ENCODE measurements at regions not wholly inside any gene's neighbourhood (a gene's known extent, or its start where the extent isn't known, plus 50 kb on each side); places are given as distances from the start of the nearest gene placed in this dataset.
"Not testable (repeated sequence)": the region's sequence is repeated elsewhere in the genome, so short reads cannot be mapped to it uniquely, and the experiment has no call there.

DNA sequence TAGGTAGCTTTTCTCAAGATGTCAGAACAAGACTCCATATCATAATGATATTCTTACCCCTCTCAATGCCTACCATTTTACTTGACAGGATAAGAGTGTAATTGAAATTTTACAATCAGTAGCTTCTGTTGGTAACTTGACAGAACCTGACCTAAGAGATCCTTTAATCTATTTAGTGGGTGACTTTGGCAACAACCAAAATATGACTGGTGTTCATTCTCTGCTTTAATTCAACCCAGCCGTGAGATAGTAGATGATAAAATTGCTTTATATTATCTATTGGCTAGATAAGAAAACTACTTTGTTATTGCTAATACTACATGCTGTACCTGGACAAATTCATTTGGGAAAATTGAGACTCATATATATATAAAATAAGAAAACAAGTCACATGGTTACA, 770.2 kb upstream of the NXPH2 start:
- DNase-seq (ENCODE audit: low read depth), result no peak

DNA sequence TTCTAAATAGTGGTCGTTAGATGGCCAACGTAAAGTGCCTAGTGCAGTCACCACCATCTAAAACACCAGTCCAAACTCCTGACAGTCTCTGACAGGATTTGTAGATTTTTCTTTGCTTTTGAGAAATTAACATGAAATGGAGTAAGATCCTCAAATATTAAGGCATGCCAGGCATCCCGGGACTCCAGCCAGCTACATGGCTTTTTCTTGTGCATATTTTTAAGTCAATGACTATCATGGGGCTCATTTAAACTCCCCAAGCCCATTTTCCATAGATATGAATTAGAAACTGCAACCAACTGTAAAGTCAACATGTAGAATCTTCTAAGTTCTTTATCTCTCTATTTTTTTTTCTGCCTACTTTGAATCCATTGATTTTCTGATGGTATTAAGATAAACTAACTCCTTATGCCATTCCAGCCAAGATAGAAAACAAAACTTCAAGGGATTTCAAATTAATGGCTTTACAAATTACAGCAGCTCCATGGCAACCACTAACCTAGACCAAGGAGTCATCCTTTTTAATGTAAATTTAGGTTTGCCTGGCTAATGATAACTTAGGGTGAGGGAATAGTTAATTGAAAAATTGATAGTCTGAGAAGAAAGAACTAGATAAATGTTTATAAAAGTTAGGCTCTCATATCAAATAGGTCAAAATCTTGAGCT, 764.1 kb upstream of the NXPH2 start:
- no peak for DNase-seq (ENCODE audit: low read depth)

DNA sequence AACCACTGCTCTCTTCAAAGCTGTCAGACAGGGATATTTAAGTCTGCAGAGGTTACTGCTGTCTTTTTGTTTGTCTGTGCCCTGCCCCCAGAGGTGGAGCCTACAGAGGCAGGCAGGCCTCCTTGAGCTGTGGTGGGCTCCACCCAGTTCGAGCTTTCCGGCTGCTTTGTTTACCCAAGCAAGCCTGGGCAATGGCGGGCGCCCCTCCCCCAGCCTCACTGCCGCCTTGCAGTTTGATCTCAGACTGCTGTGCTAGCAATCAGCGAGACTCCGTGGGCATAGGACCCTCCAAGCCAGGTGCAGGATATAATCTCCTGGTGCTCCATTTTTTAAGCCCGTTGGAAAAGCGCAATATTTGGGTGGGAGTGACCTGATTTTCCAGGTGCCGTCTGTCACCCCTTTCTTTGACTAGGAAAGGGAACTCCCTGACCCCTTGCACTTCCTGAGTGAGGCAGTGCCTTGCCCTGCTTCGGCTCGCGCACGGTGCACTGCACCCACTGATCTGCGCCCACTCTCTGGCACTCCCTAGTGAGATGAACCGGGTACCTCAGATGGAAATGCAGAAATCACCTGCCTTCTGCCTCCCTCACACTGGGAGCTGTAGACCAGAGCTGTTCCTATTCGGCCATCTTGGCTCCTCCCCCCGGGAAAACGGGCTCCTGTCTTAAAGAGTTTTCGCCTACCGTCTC, 758.3 kb upstream of the NXPH2 start:
- not testable (repeated sequence) for DNase-seq (ENCODE audit: low read depth)

DNA sequence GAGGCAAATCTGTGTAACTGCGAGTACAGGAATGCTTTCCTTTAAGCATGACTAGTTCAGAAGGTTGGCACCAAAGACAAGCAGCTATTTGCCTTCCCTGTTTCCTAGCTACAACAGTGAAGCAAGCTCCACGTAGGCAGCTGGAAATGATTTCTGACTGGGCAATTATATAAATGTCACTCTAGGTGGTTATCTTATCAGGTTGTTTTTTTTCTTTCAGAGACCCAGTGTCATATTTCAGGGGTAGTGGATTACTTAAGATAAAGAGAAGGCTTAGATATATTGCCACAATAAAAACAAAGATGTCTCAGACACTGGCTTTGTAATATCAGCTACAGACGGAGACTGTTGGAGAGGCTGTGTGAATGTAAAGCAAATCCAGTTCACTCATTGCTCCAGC, 748.9 kb upstream of the NXPH2 start:
- peak; percentile 32 for DNase-seq (ENCODE audit: low read depth)

DNA sequence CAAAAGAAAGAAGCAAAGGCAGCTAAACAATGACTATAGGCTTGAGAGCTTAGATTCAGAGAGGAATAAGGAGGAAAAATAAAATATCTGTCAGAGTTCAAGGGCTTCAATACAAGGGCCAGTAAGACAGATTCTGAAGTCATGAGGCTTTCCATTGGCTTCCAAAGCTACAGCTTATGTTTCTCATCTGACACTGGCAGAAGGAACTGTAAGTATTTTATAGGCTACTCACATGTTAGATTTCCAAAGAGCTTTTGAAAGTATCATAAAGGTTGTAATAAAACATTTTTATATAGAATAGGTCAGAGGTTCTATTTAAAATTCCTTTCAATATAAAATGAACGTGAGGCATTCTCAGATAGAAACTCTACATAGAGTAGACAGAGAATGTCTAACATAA, 746.6 kb upstream of the NXPH2 start:
- DNase-seq (ENCODE audit: low read depth), result no peak

DNA sequence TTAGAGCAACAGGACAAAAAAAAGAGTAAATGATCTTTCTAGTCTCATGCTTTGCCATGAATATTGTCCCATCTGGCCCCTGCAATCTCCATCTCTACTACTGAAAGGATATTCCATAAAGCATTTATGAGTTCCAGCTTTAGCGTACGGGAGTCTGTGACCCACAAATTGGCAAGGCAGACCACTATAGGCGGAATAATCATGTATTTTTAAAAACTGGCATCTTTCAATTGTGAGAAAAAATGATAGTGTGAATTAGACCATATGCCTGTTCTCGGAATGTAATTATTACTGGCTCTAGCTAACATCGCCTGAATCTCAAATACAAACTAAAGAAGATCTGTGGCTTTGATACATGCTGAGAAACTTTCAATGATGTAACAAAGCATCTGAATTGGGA, 738.1 kb upstream of the NXPH2 start:
- no peak for DNase-seq (ENCODE audit: low read depth)

DNA sequence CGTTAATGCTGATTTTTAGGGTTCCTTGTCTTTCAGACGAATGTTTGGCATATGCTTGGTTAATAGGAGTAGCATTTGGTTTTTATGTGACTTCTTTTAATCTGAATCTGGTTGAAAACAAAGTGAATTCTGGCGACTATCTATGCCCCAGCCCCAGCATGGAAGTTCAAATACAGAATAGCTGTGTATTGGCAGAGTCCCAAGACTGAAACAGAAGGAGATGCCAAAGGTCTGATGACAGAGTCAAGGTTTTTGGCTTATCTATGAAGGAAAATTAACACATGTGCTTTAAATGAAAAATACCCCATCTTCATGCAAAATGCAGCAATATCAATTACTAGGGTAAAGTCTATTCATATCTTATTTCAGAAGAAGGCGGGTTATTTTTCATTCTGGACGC, 734.8 kb upstream of the NXPH2 start:
- no peak for DNase-seq (ENCODE audit: low read depth)

DNA sequence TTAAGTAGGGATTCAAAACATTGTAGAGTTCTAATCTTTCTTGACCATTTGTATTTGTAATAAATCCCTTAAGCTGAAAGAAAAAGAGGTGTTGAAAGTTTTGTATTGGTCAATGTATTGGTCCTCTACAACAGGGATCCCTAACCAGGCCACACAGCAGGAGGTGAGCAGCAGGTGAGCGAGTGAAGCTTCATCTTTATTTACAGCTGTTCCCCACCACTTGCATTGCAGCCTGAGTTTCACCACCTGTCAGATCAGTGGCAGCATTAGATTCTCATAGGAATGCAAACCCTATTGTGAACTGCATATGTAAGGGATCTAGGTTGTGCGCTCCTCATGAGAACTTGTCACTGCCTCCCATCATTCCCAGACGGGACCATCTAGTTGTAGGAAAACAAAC, 715.7 kb upstream of the NXPH2 start:
- DNase-seq (ENCODE audit: low read depth), result no peak

DNA sequence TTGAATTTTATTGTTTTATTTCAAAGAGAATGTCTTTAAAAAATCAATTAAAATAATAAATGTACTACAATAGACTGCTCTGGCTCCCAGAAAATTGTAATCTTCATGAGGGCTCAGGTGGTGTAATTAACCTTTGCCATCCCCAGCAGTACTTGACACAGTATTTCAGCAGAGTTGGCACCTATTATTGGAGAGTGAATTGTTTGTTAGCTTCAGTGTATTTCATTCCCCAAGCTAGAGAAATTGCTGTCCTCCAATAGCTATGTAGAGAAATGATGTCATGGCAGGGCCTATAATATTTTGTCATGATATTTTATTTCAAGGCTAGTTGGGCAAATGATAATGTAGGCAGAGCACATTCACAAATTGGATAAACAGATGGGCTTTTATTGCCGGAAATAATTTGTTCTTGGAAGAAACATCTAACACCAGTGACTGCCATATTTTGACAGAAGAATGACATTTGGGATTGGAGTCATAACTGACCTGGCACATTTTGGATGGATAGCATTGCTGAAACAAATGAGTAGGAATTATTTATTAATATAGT, 712.0 kb upstream of the NXPH2 start:
- DNase-seq (ENCODE audit: low read depth), result no peak

DNA sequence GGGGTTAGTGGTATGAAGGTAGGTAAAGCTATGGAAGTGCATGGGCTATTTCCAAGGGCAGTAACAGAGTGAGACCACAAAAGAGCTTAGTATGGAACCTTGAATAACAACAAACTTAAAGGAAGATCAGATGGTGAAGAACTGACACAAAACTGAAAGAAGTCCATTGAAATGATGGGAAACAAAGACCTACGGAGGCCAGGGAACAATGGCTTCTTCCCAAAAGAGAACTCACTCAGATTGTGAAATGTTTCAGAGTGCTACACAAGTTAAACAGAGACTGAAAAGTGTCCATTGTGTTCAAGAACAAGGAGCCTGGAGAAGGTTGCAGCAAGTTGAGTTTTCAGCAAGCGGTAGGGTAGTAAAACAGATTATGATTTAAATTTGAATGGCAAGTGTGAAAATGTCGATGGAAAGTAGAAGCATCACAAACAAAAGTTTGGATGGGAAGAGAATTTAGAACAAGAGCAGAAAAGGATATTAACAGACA, 700.0 kb upstream of the NXPH2 start:
- DNase-seq (ENCODE audit: low read depth), result no peak

DNA sequence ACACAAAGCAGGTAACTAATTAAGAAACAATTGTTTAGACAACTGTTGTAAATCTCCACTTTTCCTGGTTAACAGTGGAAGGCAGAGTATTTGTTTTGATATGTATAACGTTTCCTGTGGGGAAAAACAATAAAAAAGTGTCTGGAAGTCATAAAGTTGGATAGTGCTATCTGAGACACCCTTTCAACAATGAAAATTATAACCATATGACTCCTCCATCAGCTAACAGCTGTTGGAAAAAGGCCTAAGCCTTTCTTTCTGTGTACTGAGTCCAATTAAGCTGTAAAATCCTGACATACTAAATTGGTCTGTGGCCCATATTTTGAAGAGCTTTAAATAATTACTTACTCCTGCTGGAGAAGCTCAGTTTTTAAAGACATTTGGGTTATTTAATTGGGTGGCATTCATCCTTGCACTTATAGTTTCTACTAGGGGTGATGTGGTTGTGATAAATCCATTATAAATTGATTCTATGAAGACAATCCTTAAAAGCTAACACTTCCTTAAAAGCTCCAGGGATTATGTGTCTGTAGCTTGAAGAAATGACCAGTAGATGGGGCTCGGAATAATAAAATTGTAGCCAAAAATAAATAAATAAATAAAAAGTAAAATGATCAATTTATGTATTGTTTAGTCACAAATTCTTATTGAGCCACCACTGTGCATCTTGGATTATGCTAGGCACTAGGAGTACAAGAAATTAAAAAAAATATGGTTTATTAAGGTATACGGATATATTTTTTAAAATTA, 698.1 kb upstream of the NXPH2 start:
- DNase-seq (ENCODE audit: low read depth), result no peak

DNA sequence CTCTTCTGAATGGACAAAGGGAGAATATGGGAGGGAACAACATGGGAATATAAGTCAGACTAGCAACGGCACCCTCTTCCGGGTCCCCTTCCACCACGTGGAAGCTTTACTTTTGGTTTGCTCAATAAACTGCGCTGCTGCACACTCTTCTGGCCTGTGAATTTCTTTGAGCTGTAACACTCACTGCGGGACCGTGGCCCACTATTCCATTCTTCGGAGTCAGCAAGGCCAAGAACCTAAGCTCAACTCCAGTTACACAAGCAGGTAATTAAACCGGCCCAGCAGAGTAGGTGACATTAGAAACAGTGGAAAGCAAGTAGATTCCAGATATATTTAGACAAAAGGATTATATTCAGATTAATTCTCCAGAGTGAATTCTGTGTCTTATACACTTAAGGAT, 697.4 kb upstream of the NXPH2 start:
- DNase-seq (ENCODE audit: low read depth), result no peak

DNA sequence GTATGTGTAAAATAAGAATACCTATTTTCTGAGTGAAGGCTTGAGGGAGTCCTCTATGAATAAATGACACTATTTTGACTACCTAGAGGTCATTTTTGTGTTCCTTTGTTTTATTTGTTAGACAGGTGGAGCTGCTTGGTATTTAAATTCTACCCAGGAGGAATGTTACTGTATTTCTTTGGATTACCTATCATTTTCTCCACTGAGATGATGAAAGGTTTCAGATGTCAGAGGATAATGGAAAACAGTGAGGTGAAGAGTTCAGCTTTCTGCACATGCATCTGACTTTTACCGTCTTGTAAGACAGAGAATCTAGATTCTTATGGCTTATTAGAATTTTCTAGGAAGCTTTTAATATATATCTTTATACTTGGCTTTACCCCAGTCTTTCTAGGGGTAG, 689.8 kb upstream of the NXPH2 start:
- DNase-seq (ENCODE audit: low read depth), result no peak

DNA sequence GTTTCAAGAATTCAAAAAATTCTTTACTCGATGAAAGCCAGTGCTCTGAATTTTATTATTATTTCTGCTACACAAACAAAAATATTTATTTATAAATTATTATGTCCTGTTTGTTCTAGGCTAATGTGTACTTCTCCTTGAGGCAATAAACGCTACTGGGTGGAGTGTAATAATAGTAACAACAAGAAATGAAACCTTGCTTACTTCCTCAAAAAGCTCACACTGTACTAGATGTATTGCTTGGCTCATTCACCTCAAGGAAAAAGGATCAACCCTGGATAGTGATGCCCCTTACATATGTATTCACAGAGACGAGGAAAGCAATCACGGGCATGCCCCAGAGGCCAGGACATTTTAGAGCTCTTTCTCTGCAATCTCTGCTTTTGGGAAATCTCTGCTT, 685.6 kb upstream of the NXPH2 start:
- no peak for DNase-seq (ENCODE audit: low read depth)

DNA sequence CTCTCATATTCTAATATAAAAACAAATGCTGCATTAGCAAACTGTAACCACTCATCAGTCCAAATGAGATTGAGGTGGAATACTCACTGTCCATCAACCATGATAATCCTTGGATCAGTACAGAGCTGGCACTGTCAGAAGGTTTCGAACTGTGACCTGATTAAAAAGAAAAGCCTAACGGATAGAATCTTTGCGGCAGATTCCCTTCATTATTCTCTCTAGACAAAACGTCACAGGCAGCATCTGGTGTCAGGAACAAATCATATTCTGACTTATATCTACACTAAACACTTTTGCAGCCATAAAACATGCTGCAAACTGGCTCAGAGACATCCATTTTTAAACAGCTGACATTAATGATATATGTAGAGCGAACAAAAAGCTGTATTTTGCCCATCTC, 677.7 kb upstream of the NXPH2 start:
- DNase-seq (ENCODE audit: low read depth), result no peak

DNA sequence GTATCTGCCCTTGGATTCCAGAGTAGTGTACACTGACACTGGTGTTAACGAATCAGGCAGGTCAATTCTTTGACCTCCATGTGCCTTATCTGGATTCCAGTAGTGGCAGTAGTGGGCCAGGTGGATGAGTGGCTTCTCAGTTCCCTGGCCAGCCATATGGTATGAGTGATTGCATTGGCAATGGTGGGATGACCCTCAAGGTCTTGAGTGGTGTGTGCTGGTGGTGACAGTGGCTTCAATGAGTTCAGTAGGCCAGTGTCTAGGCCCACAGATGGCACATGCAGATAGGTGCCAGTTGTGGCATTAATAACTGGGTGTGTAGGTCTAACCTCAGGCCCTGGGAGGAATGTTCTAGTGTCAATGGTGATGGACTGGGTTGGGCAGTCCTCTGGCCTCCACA, 674.1 kb upstream of the NXPH2 start:
- no peak for DNase-seq (ENCODE audit: low read depth)

DNA sequence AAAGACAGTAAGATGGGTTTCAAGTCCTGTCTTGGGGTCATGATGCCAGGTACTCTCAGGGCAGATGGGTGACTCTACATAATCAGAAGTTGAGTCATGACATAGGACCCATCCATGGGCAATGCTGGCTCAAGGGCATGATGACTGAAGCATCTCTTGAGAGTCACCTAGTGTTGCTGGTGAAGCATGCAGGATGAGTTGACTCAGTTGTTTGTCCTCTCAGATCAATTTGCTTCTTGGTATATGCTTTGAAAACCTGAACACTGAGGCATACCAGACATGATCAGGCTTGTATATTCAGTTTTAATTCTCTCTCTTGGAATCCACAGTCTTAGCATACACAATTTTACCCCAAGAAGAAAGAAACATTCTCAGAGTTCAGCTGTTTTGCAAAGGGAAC, 658.9 kb upstream of the NXPH2 start:
- no peak for DNase-seq (ENCODE audit: low read depth)

DNA sequence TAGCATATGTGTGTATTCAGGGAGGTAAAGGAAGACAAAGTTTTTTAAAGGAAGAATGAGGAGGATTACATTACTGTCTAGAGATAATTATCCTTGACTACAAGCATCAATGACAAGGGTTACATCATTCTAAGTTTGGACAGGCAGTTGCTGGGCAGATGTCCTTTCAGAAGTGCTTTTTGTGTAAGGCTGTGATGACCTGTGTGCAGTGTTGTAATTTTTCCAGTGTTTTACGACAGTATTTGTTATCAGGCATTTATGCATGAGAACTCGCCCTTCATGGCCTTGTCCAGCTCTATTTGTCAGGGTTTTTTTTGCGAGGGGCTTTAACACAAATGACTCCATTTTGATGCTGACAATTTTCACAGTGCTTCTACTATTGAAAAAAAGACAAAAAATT, 658.3 kb upstream of the NXPH2 start:
- no peak for DNase-seq (ENCODE audit: low read depth)

DNA sequence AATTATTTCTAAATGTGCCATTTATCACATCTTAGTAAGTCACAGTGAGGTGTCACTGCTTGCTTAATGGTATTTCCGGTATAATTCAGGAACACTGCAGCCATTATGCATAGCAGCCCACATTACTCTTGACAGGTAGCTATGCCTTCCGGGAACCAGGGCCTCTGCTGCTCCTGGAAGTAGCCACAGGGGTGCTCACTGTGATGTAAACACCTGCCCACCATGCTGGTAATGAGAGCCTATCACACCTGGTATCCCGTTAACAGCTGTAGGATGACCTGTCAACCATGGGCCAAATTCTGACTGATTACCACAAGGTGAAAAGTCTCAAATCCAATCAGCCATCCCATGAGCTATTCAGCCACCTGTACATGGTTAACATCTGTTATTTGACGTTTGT, 647.0 kb upstream of the NXPH2 start:
- DNase-seq (ENCODE audit: low read depth), result no peak

DNA sequence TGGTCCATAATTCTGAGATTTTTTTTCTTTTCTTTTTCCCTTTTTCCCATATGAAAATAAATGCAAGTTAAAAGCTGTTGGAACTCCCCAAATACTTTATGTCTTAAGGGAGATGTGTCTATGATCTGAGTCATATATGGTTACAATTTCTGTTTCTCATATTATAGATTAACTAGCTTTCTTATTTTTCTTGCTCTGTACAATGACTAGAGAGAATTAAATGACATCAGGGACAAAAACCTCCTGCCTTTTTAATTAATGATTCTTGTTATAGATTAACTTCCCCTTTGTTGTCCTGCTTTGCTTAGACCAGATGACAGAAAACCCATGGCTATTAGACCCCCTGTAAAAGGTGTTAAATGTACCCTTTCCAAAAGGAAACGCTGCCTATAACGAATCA, 643.9 kb upstream of the NXPH2 start:
- no peak for DNase-seq (ENCODE audit: low read depth)

DNA sequence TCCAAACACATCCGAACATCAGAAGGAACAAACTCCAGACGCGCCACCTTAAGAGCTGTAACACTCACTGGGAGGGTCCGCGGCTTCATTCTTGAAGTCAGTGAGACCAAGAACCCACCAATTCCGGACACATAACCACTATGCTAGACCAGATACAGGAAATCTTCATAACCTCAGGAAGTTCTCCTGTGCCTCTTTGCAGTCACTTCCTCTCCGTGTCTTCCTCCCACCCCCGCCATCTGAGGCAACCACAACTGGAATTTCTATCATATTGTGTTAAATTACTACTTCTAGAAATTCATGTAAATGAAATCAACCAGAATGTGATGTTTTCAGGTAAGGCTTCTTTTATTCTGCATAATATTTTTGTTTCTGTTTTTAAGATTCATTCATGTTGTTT, 631.0 kb upstream of the NXPH2 start:
- DNase-seq (ENCODE audit: low read depth), result no peak

DNA sequence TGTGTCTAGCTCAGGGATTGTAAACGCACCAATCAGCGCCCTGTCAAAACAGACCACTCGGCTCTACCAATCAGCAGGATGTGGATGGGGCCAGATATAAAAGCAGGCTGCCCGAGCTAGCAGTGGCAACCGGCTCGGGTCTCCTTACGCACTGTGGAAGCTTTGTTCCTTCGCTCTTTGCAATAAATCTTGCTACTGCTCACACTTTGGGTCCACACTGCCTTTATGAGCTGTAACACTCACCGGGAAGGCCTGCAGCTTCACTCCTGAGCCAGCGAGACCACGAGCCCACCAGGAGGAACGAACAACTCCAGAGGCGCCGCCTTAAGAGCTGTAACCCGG, 630.6 kb upstream of the NXPH2 start:
- DNase-seq (ENCODE audit: low read depth), result not testable (repeated sequence)

Data from non-pigmented ciliary epithelial cell (primary cell).